HepG2 (cell line): ENCODE measurements at regions not wholly inside any gene's neighbourhood (a gene's known extent, or its start where the extent isn't known, plus 50 kb on each side); places are given as distances from the start of the nearest gene placed in this dataset.

Experiments
- ATAC-seq: fragments of 200-7000 bp; cut with Tn5 transposase; 3 replicates; pipeline ENCODE4 v1.9.1; 2020; ENCODE audit warnings: mild to moderate bottlenecking, moderate library complexity
- BruUV-seq: library from RNA; stranded (reverse); fragments of 400-500 nt; replicated peaks from 2 replicates; lab custom pipeline; 2021; lab: Mats Ljungman, UMichigan
- CTCF ChIA-PET: fragments of 300-600 bp; formaldehyde crosslinking; extraction: SDS; loops from one replicate; lab custom pipeline; 2021; ENCODE audit warnings: low total read pairs, inconsistent platforms, low intra/inter-chr PET ratio; lab: Yijun Ruan, JAX
- POLR2A ChIA-PET: fragments of 350-600 bp; sonication (Branson Sonifier 250); formaldehyde crosslinking; loops from one replicate; lab custom pipeline; 2020; ENCODE audit warnings: antibody characterized with exemption, inconsistent platforms; lab: Yijun Ruan, JAX
- DNase-seq: peaks from one replicate; pipeline ENCODE4 v3.0.0-alpha.2; 2015; ENCODE audit warnings: low spot score
- FAIRE-seq: peaks from 3 replicates; lab custom pipeline; 2011; peaks lifted over from hg19 to GRCh38; lab: Jason Lieb, UNC
- H2AFZ ChIP-seq: one replicate; pipeline ENCODE4 v1.6.1; 2011; ENCODE audit warnings: low read length, inconsistent platforms
- H3K27ac ChIP-seq: fragments of 300-600 bp; 3 replicates; pipeline ENCODE4 v1.8.0; 2011; ENCODE audit warnings: mixed run types, mild to moderate bottlenecking, mixed read lengths, low read length, inconsistent platforms; ENCODE audit not compliant: insufficient read depth; ENCODE audit errors: extremely low read length
- H3K27me3 ChIP-seq, 2 experiments: fragments of 200-600 bp in 1 of 2; 2 replicates in 1 of 2; 3 replicates in 1 of 2; pipeline versions ENCODE4 v1.6.0 to v1.8.0; 2011; ENCODE audit warnings: low read length in 2 of 2, mild to moderate bottlenecking in 2 of 2, moderate library complexity in 2 of 2, inconsistent platforms in 1 of 2; ENCODE audit not compliant: insufficient read depth in 2 of 2, control insufficient read depth in 1 of 2
- H3K36me3 ChIP-seq, 2 experiments: fragments of 200-600 bp in 1 of 2; replicated peaks in 1 of 2; 2 replicates in 1 of 2; 3 replicates in 1 of 2; pipeline versions ENCODE4 v1.5.1 to v1.8.0; 2011; ENCODE audit warnings: low read length in 2 of 2, inconsistent platforms in 1 of 2; ENCODE audit not compliant: insufficient read depth in 2 of 2, control insufficient read depth in 1 of 2
- H3K4me1 ChIP-seq: 2 replicates; pipeline ENCODE4 v1.5.1; 2012; ENCODE audit warnings: low read length, inconsistent platforms; ENCODE audit not compliant: insufficient read depth
- H3K4me2 ChIP-seq: 2 replicates; pipeline ENCODE4 v1.6.0; 2011; ENCODE audit warnings: low read depth, low read length, inconsistent platforms
- H3K4me3 ChIP-seq, 3 experiments: fragments of 200-600 bp in 1 of 3; sonication (generic), shearing (Covaris generic) in 1 of 3; replicated peaks in 1 of 3; 2 replicates each; pipeline ENCODE4 v1.5.1; 2011 to 2016; ENCODE audit warnings: low read length in 3 of 3, inconsistent platforms in 2 of 3, low read depth in 2 of 3, mild to moderate bottlenecking in 2 of 3, control low read depth in 1 of 3, mixed read lengths in 1 of 3; ENCODE audit not compliant: insufficient read depth in 1 of 3
- H3K79me2 ChIP-seq: one replicate; pipeline ENCODE4 v1.6.1; 2011; ENCODE audit warnings: low read length, inconsistent platforms; ENCODE audit not compliant: insufficient read depth
- H3K9ac ChIP-seq: 2 replicates; pipeline ENCODE4 v1.6.0; 2011; ENCODE audit warnings: mild to moderate bottlenecking, low read depth, low read length, inconsistent platforms; ENCODE audit not compliant: insufficient read depth
- H3K9me3 ChIP-seq: 2 replicates; pipeline ENCODE4 v1.5.1; 2012; ENCODE audit warnings: mild to moderate bottlenecking, low read length
- H4K20me1 ChIP-seq: 2 replicates; pipeline ENCODE4 v1.6.0; 2011; ENCODE audit warnings: inconsistent platforms, mild to moderate bottlenecking, low read length, moderate library complexity; ENCODE audit not compliant: insufficient read depth
- MIER3 ChIP-seq: IDR thresholded peaks from 2 replicates; pipeline ENCODE4 v1.6.1; 2016; ENCODE audit warnings: missing compliant biosample characterization, borderline replicate concordance
- PAWR ChIP-seq: sonication (generic); formaldehyde crosslinking; IDR thresholded peaks from 2 replicates; pipeline ENCODE4 v1.4.0; 2020; ENCODE audit warnings: missing genetic modification reagents, mild to moderate bottlenecking, borderline replicate concordance
- PHF20 ChIP-seq: sonication (generic); formaldehyde crosslinking; IDR thresholded peaks from 2 replicates; pipeline ENCODE4 v1.5.0; 2020; ENCODE audit warnings: mild to moderate bottlenecking, missing genetic modification reagents
- ZSCAN29 ChIP-seq: sonication (generic); formaldehyde crosslinking; conservative IDR thresholded peaks from 2 replicates; pipeline ENCODE4 v1.4.0; 2020; ENCODE audit warnings: mild to moderate bottlenecking, missing genetic modification reagents
- WGBS: methylation state at CpG from one replicate; pipeline ENCODE4 v1.1.6; 2017; ENCODE audit warnings: low lambda C conversion rate; 5-methylcytosine and 5-hydroxymethylcytosine counted together
- in situ Hi-C: cut with HindIII; loops from 2 replicates; pipeline ENCODE4 v1.10.0; 2017; ENCODE audit warnings: low pct_unique_long_range_greater_than_20kb; ENCODE audit not compliant: extremely low pct_ligation_motif_present
- intact Hi-C: fragments of 100-400 bp; cut with micrococcal nuclease; formaldehyde crosslinking; loops from one replicate; pipeline ENCODE4 v1.10.0; 2022; ENCODE audit not compliant: unreplicated experiment
- TF ChIP-seq, protein P1 (sequence below): sonication (generic); formaldehyde crosslinking; IDR thresholded peaks from 2 replicates; pipeline ENCODE4 v1.5.0; 2020; ENCODE audit warnings: mild to moderate bottlenecking, missing genetic modification reagents, moderate library complexity
- TF ChIP-seq, protein P2 (sequence below): sonication (generic); formaldehyde crosslinking; IDR thresholded peaks from 2 replicates; pipeline ENCODE4 v1.5.1; 2020; ENCODE audit warnings: missing genetic modification reagents, mild to moderate bottlenecking, borderline replicate concordance

- FAIRE-seq: no peak
- POLR2A ChIA-PET: no interaction called here
- no peak overlapping the region for H3K27ac ChIP-seq
Measured at GRCh38 chr6:106800379-106800778, 171.0 kb downstream of the QRSL1 start.

More at GRCh38 chr6:106800379-106800778, 171.0 kb downstream of the QRSL1 start:
- no TSS peak for BruUV-seq
- ATAC-seq (no peak), DNase-seq (no peak)
- Histone ChIP-seq H3K79me2 (no peaks in the 10 kb centered on the region), H3K4me2 (no peak overlapping the region), H2AFZ (no peak overlapping the region), H4K20me1 (no peaks in the 10 kb centered on the region), H3K9me3 (no peaks in the 10 kb centered on the region), H3K36me3 (no peaks in the 10 kb centered on the region), H3K9ac (no peak overlapping the region), H3K27me3 (no peaks in the 10 kb centered on the region), H3K4me3 (no peak overlapping the region), H3K4me1 (peaks cover 64% of the 10 kb centered on the region)
- intact Hi-C loops: no loop called here
- in situ Hi-C loops: loop anchor here (10.0 kb wide), 1 partner anchor 174 kb away; the partner anchor contains the start of gene CD24
- TF ChIP-seq PAWR (CRISPR knock-in tag) (no peak), MIER3 (no peak), PHF20 (CRISPR knock-in tag) (no peak), ZSCAN29 (CRISPR knock-in tag) (no peak)
- TF ChIP-seq, protein P1, sequence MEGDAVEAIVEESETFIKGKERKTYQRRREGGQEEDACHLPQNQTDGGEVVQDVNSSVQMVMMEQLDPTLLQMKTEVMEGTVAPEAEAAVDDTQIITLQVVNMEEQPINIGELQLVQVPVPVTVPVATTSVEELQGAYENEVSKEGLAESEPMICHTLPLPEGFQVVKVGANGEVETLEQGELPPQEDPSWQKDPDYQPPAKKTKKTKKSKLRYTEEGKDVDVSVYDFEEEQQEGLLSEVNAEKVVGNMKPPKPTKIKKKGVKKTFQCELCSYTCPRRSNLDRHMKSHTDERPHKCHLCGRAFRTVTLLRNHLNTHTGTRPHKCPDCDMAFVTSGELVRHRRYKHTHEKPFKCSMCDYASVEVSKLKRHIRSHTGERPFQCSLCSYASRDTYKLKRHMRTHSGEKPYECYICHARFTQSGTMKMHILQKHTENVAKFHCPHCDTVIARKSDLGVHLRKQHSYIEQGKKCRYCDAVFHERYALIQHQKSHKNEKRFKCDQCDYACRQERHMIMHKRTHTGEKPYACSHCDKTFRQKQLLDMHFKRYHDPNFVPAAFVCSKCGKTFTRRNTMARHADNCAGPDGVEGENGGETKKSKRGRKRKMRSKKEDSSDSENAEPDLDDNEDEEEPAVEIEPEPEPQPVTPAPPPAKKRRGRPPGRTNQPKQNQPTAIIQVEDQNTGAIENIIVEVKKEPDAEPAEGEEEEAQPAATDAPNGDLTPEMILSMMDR (CRISPR knock-in tag): no peak
- TF ChIP-seq, protein P2, sequence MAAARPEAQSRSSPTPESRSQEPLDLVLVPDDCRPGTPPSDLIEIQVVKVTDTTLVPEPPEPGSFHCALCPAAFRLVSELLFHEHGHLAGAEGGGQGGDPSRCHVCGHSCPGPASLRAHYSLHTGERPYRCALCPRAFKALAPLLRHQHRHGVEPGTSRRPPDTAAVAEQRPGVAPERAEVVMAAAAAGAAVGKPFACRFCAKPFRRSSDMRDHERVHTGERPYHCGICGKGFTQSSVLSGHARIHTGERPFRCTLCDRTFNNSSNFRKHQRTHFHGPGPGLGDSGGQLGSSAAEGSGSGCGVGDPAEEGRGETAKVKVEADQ: no peak
- CTCF ChIA-PET: no interaction called here
- 91% methylated on average over 4 of the region's 5 CpGs for WGBS
